Activated naive CD8-positive, alpha-beta T cell treated with anti-CD3 and anti-CD28 coated beads, Interleukin-2, amount 50 U/mL, for 24 hours (primary cell): ENCODE measurements at regions not wholly inside any gene's neighbourhood (a gene's known extent, or its start where the extent isn't known, plus 50 kb on each side); places are given as distances from the start of the nearest gene placed in this dataset.

Source experiments
- ATAC-seq: fragments of 150-1000 bp; cut with Tn5 transposase; one replicate; pipeline ENCODE4 v1.10.0; 2021
- DNase-seq: peaks from one replicate; pipeline ENCODE4 v3.0.0; 2021
- H3K27ac Mint-ChIP-seq: one replicate; pipeline ENCODE4 v1.8.0; 2021; ENCODE audit warnings: mild to moderate bottlenecking, mixed read lengths
- H3K27me3 Mint-ChIP-seq: one replicate; pipeline ENCODE4 v1.8.0; 2021; ENCODE audit warnings: mixed read lengths
- H3K36me3 Mint-ChIP-seq: one replicate; pipeline ENCODE4 v1.8.0; 2021; ENCODE audit warnings: low read depth, mixed read lengths
- H3K4me1 Mint-ChIP-seq: one replicate; pipeline ENCODE4 v1.8.0; 2021; ENCODE audit warnings: mixed read lengths
- H3K4me3 Mint-ChIP-seq: one replicate; pipeline ENCODE4 v1.8.0; 2021; ENCODE audit warnings: mild to moderate bottlenecking, moderate library complexity, mixed read lengths
- H3K9me3 Mint-ChIP-seq: one replicate; pipeline ENCODE4 v1.8.0; 2021; ENCODE audit warnings: mixed read lengths

DNA sequence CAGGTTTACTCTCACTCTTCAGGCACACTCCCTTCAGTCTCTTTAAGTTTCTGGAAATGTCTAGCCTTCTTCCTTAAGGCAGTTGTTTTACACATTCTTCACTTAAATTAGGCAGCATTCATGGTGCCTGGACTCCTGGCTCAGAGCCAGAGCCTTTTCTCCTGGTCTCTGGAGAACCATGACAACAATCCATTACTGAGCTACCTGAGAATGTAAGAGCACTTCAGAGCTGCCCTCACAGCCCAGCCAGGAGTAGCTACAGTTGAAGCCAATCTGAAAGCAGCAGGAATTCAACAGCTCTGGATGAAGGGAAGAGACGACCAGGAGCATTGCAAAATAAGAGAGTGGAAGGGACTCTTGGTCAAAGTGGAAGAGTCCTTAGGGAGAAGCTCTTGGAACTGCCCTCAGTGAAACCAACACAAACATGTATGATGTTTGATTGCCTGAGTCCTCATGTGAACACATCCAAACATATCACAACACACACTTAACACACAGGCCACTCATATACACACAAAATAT lies 416.8 kb upstream of the SPTLC3 start:
- Mint-ChIP-seq H3K4me3 (no peak overlapping the region), H3K4me1 (no peaks in the 10 kb centered on the region), H3K9me3 (peaks cover 8% of the 10 kb centered on the region), H3K36me3 (no peaks in the 10 kb centered on the region), H3K27me3 (no peaks in the 10 kb centered on the region), H3K27ac (no peak overlapping the region)
- DNase-seq: no peak
- ATAC-seq: no peak

GRCh38 chr20:12592756-12593155 lies 416.0 kb upstream of the SPTLC3 start:
- Mint-ChIP-seq H3K27me3 (no peaks in the 10 kb centered on the region), H3K36me3 (no peaks in the 10 kb centered on the region), H3K4me1 (no peaks in the 10 kb centered on the region), H3K4me3 (no peak overlapping the region), H3K27ac (no peak overlapping the region), H3K9me3 (peaks cover 8% of the 10 kb centered on the region)
- ATAC-seq (no peak), DNase-seq (no peak)

DNA sequence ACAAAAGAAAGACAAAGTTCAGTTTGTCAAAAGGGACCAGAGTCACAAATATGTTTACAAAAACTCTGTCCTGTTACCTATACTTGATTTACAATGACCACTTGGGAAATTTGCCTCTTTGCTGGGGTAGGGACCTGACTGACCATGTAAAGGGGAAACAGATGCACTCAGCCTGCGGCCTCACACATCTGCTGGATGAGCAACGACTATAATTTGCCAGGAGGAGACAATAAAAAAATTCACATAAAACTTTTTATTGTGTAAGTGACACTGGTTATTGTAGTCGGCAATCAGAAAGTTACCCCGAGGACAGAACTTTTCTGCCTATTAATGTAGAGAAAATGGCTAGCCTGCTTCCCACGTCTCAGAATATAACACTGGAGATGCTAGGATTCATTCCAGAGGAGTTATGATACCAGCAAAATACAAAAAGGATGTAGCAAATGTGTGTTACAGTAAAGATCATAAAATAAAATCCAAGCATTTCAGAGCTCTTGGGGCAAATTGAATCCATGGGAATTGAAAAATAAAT lies 415.4 kb upstream of the SPTLC3 start:
- DNase-seq (no peak), ATAC-seq (no peak)
- peaks cover 8% of the 10 kb centered on the region for H3K9me3 Mint-ChIP-seq
- no peaks in the 10 kb centered on the region for H3K4me1 Mint-ChIP-seq
- H3K27me3 Mint-ChIP-seq: no peaks in the 10 kb centered on the region
- H3K4me3 Mint-ChIP-seq: no peak overlapping the region
- H3K27ac Mint-ChIP-seq: no peak overlapping the region
- no peaks in the 10 kb centered on the region for H3K36me3 Mint-ChIP-seq

- no peaks in the 10 kb centered on the region for H3K27me3 Mint-ChIP-seq
- H3K27ac Mint-ChIP-seq: no peak overlapping the region
- peaks cover 8% of the 10 kb centered on the region for H3K9me3 Mint-ChIP-seq
- H3K36me3 Mint-ChIP-seq: no peaks in the 10 kb centered on the region
- ATAC-seq (no peak), DNase-seq (no peak)
- H3K4me1 Mint-ChIP-seq: no peaks in the 10 kb centered on the region
- H3K4me3 Mint-ChIP-seq: no peak overlapping the region
Measured at GRCh38 chr20:12594410-12595088, 414.2 kb upstream of the SPTLC3 start.

GRCh38 chr20:12595841-12596240 lies 412.9 kb upstream of the SPTLC3 start:
- no peaks in the 10 kb centered on the region for H3K36me3 Mint-ChIP-seq
- H3K27ac Mint-ChIP-seq: no peak overlapping the region
- H3K27me3 Mint-ChIP-seq: no peaks in the 10 kb centered on the region
- DNase-seq (no peak), ATAC-seq (no peak)
- H3K4me1 Mint-ChIP-seq: no peaks in the 10 kb centered on the region
- H3K4me3 Mint-ChIP-seq: no peak overlapping the region
- H3K9me3 Mint-ChIP-seq: peaks cover 8% of the 10 kb centered on the region

- no peak for ATAC-seq
- no peak overlapping the region for H3K4me3 Mint-ChIP-seq
- H3K36me3 Mint-ChIP-seq: no peaks in the 10 kb centered on the region
- H3K27me3 Mint-ChIP-seq: no peaks in the 10 kb centered on the region
- no peak for DNase-seq
- H3K4me1 Mint-ChIP-seq: no peaks in the 10 kb centered on the region
- peaks cover 8% of the 10 kb centered on the region for H3K9me3 Mint-ChIP-seq
- no peak overlapping the region for H3K27ac Mint-ChIP-seq
Measured at GRCh38 chr20:12596863-12597262, 411.9 kb upstream of the SPTLC3 start.

DNA sequence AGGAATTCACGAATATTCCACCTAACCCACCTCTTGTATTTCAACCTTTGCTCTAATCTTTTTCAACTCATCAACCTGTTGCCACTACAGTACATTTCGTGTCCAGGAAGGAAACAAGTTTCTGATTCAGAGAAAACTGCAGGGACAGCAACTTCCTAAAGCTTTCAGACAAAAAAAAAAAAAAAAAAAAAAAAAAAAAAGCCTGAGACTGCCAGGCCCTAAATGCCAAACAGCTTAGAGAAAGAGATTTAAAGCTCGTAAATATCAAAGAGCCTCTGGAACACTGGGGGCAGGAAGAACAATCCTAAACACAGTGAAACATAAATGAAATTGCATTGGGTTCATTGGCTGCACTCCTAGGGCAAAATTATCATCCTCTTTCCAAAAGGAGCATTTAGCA lies 411.2 kb upstream of the SPTLC3 start:
- H3K36me3 Mint-ChIP-seq: no peaks in the 10 kb centered on the region
- no peak overlapping the region for H3K4me3 Mint-ChIP-seq
- no peak overlapping the region for H3K27ac Mint-ChIP-seq
- DNase-seq (no peak), ATAC-seq (no peak)
- no peaks in the 10 kb centered on the region for H3K4me1 Mint-ChIP-seq
- H3K27me3 Mint-ChIP-seq: no peaks in the 10 kb centered on the region
- H3K9me3 Mint-ChIP-seq: peaks cover 10% of the 10 kb centered on the region

DNA sequence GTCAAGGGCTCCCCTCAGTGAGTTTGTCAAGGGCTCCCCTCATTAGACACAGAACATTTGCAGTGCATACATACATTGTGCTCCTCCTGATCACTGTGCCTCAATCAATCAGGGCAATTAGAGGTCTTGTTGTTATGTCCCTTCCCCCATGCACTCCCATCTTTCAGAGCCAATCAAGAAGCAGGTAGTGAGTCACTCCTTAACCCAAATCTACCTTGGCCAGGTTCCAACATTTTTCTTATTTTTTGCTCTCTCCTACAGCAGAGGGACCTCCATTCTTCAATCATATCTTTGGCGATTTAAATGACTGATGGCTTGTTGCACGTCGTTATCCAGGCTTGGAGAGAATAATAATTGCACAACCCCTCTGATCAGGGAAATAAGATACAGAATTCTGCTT lies 409.9 kb upstream of the SPTLC3 start:
- H3K27me3 Mint-ChIP-seq: no peaks in the 10 kb centered on the region
- no peaks in the 10 kb centered on the region for H3K36me3 Mint-ChIP-seq
- ATAC-seq (no peak), DNase-seq (no peak)
- no peaks in the 10 kb centered on the region for H3K4me1 Mint-ChIP-seq
- peaks cover 14% of the 10 kb centered on the region for H3K9me3 Mint-ChIP-seq
- no peak overlapping the region for H3K27ac Mint-ChIP-seq
- no peak overlapping the region for H3K4me3 Mint-ChIP-seq

DNA sequence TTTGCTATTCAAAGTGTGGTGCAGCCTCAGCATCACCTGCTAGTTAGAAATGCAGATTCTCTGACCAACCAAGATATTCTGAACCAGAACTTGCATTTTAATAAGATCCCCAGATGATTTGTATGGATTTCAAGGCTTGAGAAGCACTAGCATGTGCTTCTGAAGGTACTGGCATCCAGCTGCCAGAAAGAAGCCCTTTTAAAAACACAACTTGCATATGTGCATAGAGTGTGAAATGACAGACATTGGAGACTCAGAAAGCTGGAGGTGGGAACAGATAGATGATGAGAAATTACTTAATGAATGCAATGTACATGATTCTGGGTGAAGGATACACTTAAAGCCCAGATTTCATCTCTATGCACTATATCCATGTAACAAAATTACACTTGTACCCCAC lies 409.3 kb upstream of the SPTLC3 start:
- ATAC-seq: no peak
- H3K4me1 Mint-ChIP-seq: no peaks in the 10 kb centered on the region
- no peaks in the 10 kb centered on the region for H3K27me3 Mint-ChIP-seq
- DNase-seq: no peak
- no peak overlapping the region for H3K27ac Mint-ChIP-seq
- no peaks in the 10 kb centered on the region for H3K36me3 Mint-ChIP-seq
- no peak overlapping the region for H3K4me3 Mint-ChIP-seq
- H3K9me3 Mint-ChIP-seq: peaks cover 14% of the 10 kb centered on the region

GRCh38 chr20:12605751-12606150 lies 403.0 kb upstream of the SPTLC3 start:
- no peak for ATAC-seq
- Mint-ChIP-seq H3K27me3 (no peaks in the 10 kb centered on the region), H3K4me1 (no peaks in the 10 kb centered on the region), H3K9me3 (peaks cover 5% of the 10 kb centered on the region), H3K27ac (no peak overlapping the region), H3K4me3 (no peak overlapping the region), H3K36me3 (no peaks in the 10 kb centered on the region)
- DNase-seq: no peak

- ATAC-seq: no peak
- no peak overlapping the region for H3K27ac Mint-ChIP-seq
- H3K27me3 Mint-ChIP-seq: no peaks in the 10 kb centered on the region
Measured at GRCh38 chr20:12610871-12611270, 397.9 kb upstream of the SPTLC3 start.

DNA sequence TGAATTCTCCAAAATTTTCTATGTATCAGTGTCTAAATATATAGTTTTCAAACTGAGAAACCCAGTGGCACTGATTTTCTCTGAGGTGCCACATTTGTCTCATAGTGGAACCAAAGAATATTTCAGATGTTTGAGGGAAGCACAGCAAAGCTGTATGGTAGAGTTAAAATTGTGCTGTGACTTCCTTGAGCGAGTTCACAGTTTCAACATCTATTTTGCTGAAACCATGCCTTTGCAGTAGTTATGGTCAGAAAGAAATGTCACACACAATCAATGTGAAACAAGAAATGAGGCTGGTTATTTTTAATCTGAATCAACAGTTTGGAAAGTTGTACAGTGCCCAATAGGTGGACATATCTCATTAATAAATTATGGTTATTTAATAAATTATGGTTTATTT lies 394.0 kb upstream of the SPTLC3 start:
- H3K27ac Mint-ChIP-seq: no peak overlapping the region
- no peaks in the 10 kb centered on the region for H3K27me3 Mint-ChIP-seq
- DNase-seq (no peak), ATAC-seq (no peak)
- peaks cover 19% of the 10 kb centered on the region for H3K9me3 Mint-ChIP-seq
- H3K4me3 Mint-ChIP-seq: no peak overlapping the region
- no peaks in the 10 kb centered on the region for H3K4me1 Mint-ChIP-seq
- H3K36me3 Mint-ChIP-seq: no peaks in the 10 kb centered on the region

More at GRCh38 chr20:12610871-12611270, 397.9 kb upstream of the SPTLC3 start:
- H3K4me3 Mint-ChIP-seq: no peak overlapping the region
- peaks cover 13% of the 10 kb centered on the region for H3K9me3 Mint-ChIP-seq
- no peaks in the 10 kb centered on the region for H3K4me1 Mint-ChIP-seq
- no peaks in the 10 kb centered on the region for H3K36me3 Mint-ChIP-seq
- DNase-seq: no peak

- Mint-ChIP-seq H3K4me1 (no peaks in the 10 kb centered on the region), H3K27me3 (no peaks in the 10 kb centered on the region), H3K36me3 (no peaks in the 10 kb centered on the region), H3K27ac (no peak overlapping the region), H3K9me3 (peaks cover 16% of the 10 kb centered on the region), H3K4me3 (no peak overlapping the region)
- DNase-seq (no peak), ATAC-seq (no peak)
Measured at GRCh38 chr20:12617076-12617475, 391.7 kb upstream of the SPTLC3 start.

DNA sequence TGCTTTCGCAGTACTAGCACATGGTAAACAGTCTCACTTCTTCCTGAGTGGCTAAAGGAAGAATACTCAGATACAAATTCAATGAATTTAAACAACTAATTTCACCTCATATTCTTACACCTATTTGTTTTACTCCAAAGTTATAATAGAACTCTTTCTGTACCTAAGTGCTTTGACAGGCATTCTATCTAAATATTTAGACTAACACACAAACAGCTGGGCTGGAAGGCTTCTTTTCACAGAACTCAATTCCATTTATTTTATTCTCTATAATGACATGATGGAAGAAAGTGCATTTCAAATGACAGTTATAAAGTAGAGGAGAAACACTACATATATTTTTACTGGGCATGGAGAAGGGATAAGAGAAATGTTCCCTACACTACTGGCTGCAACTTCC lies 384.9 kb upstream of the SPTLC3 start:
- ATAC-seq (no peak), DNase-seq (no peak)
- peaks cover 17% of the 10 kb centered on the region for H3K9me3 Mint-ChIP-seq
- no peak overlapping the region for H3K4me3 Mint-ChIP-seq
- H3K36me3 Mint-ChIP-seq: no peaks in the 10 kb centered on the region
- H3K4me1 Mint-ChIP-seq: no peaks in the 10 kb centered on the region
- H3K27ac Mint-ChIP-seq: no peak overlapping the region
- no peaks in the 10 kb centered on the region for H3K27me3 Mint-ChIP-seq

- Mint-ChIP-seq H3K36me3 (no peaks in the 10 kb centered on the region), H3K27ac (no peak overlapping the region), H3K27me3 (no peaks in the 10 kb centered on the region)
Measured at GRCh38 chr20:12627485-12627884, 381.3 kb upstream of the SPTLC3 start.

More at GRCh38 chr20:12627485-12627884, 381.3 kb upstream of the SPTLC3 start:
- ATAC-seq (no peak), DNase-seq (no peak)
- Mint-ChIP-seq H3K4me3 (no peak overlapping the region), H3K4me1 (no peaks in the 10 kb centered on the region), H3K9me3 (peaks cover 18% of the 10 kb centered on the region)
